ENCODE measurements at regions not wholly inside any gene's neighbourhood (a gene's known extent, or its start where the extent isn't known, plus 50 kb on each side); places are given as distances from the start of the nearest gene placed in this dataset.

GRCh38 chr15:46552316-46552715 lies 917.5 kb downstream of the SQOR start:
- no peak for FAIRE-seq
- TF ChIP-seq YY1 (IDR thresholded peaks at IDR 0.05; ENCODE audit: low read depth, low read length) (no peak), ZBTB11 (CRISPR knock-in tag; IDR thresholded peaks at IDR 0.05) (no peak), POLR2AphosphoS5 (IDR thresholded peaks at IDR 0.05; ENCODE audit: low read length) (no peak), KAT2A (conservative IDR thresholded peaks at IDR 0.05; ENCODE audit: control insufficient read depth, low read depth, low read length) (no peak), RB1 (IDR thresholded peaks at IDR 0.05; ENCODE audit: borderline replicate concordance) (no peak), SUZ12 (IDR thresholded peaks at IDR 0.05; ENCODE audit: unreplicated experiment) (no peak), SPI1 (IDR thresholded peaks at IDR 0.05; ENCODE audit: borderline replicate concordance, insufficient read depth, low read depth, low read length) (no peak), ZNF274 (IDR thresholded peaks at IDR 0.05; ENCODE audit: insufficient read depth, insufficient read length) (no peak), CEBPZ (IDR thresholded peaks at IDR 0.05; ENCODE audit: low read depth, low read length) (no peak), YBX1 (IDR thresholded peaks at IDR 0.05) (no peak), BMI1 (IDR thresholded peaks at IDR 0.05; ENCODE audit: borderline replicate concordance) (no peak), ZNF687 (IDR thresholded peaks at IDR 0.05) (no peak), ATF3 (IDR thresholded peaks at IDR 0.05; ENCODE audit: borderline replicate concordance, extremely low read depth, low read depth, low read length) (no peak), ATF7 (IDR thresholded peaks at IDR 0.05; ENCODE audit: low read depth) (no peak)

More at GRCh38 chr15:46552316-46552715, 917.5 kb downstream of the SQOR start:
- H3K79me2 ChIP-seq (ENCODE audit: control insufficient read depth, insufficient read depth, low read length), result no peaks in the 10 kb centered on the region
- DNase-seq (ENCODE audit: low read depth, low spot score), result no peak
- H3K4me2 ChIP-seq (ENCODE audit: control insufficient read depth, insufficient read depth), result no peak overlapping the region
- intact Hi-C loops (cut with micrococcal nuclease; ENCODE audit: unreplicated experiment) (no loop called here), in situ Hi-C loops (cut with MboI) (no loop called here)
- WGBS (ENCODE audit: insufficient coverage, insufficient replicate concordance, low lambda C conversion rate, missing lambda C conversion rate), result 28% methylated on average over 2 of the region's 2 CpGs
- no peaks in the 10 kb centered on the region for H3K4me1 ChIP-seq (ENCODE audit: control insufficient read depth, insufficient read depth, low read length)
- H3K9ac ChIP-seq (ENCODE audit: control insufficient read depth, insufficient read depth, low read length), result no peak overlapping the region
- POLR2A ChIA-PET, result no interaction called here
- H2AFZ ChIP-seq (ENCODE audit: control insufficient read depth, low read depth, low read length), result no peak overlapping the region
- RAD21 ChIA-PET (ENCODE audit: unreplicated experiment), result no interaction called here
- ATAC-seq, result no peak
- H3K9me3 ChIP-seq (replicated peaks; ENCODE audit: control insufficient read depth, insufficient read depth, low read length), result no peaks in the 10 kb centered on the region
- H4K20me1 ChIP-seq (ENCODE audit: control insufficient read depth, insufficient read depth), result no peaks in the 10 kb centered on the region
- SMC1A ChIA-PET (ENCODE audit: uncharacterized antibody, unreplicated experiment), result no interaction called here
- H3K36me3 ChIP-seq (ENCODE audit: control insufficient read depth in 2 of 2, insufficient read depth in 2 of 2, low read length in 1 of 2), result no peaks in the 10 kb centered on the region
- no peak overlapping the region for H3K4me3 ChIP-seq
- BruUV-seq (replicated peaks), result no TSS peak
- H3K27me3 ChIP-seq (replicated peaks in 1 of 2; ENCODE audit: control insufficient read depth in 2 of 2, insufficient read depth in 2 of 2, low read length in 1 of 2), result no peaks in the 10 kb centered on the region
- CTCF ChIA-PET, result no interaction called here
- no peak overlapping the region for H3K27ac ChIP-seq (ENCODE audit: control insufficient read depth, insufficient read depth)

Data from GM12878 (cell line).